OCI-LY1 (cell line): ENCODE measurements at regions not wholly inside any gene's neighbourhood (a gene's known extent, or its start where the extent isn't known, plus 50 kb on each side); places are given as distances from the start of the nearest gene placed in this dataset.

Experiments
- H2AFZ ChIP-seq: fragments of 200-600 bp; sonication (generic), shearing (Covaris generic); 2 replicates; pipeline ENCODE4 v1.6.0; 2014; ENCODE audit warnings: antibody characterized with exemption, mild to moderate bottlenecking, low read length
- H3F3A ChIP-seq: fragments of 200-600 bp; sonication (generic), shearing (Covaris generic); 2 replicates; pipeline ENCODE4 v1.6.0; 2014; ENCODE audit warnings: mild to moderate bottlenecking, antibody characterized with exemption, low read length, moderate library complexity; ENCODE audit not compliant: insufficient read depth
- H3K27ac ChIP-seq: fragments of 200-600 bp; sonication (generic); 2 replicates; pipeline ENCODE4 v1.5.1; 2014; ENCODE audit warnings: low read length, mixed run types, mild to moderate bottlenecking, low read depth; ENCODE audit not compliant: poor library complexity, severe bottlenecking
- H3K27me3 ChIP-seq: fragments of 200-600 bp; sonication (generic); 2 replicates; pipeline ENCODE4 v1.6.0; 2014; ENCODE audit warnings: antibody characterized with exemption, mild to moderate bottlenecking, low read length, moderate library complexity; ENCODE audit not compliant: insufficient read depth
- H3K36me3 ChIP-seq: fragments of 200-600 bp; sonication (generic); 2 replicates; pipeline ENCODE4 v1.6.1; 2014; ENCODE audit warnings: mild to moderate bottlenecking, antibody characterized with exemption, low read length, moderate library complexity, mixed read lengths; ENCODE audit not compliant: insufficient read depth
- H3K4me1 ChIP-seq: fragments of 200-600 bp; sonication (generic); 2 replicates; pipeline ENCODE4 v1.5.1; 2014; ENCODE audit warnings: mild to moderate bottlenecking, low read length, moderate library complexity; ENCODE audit not compliant: insufficient read depth, severe bottlenecking
- H3K4me2 ChIP-seq: fragments of 200-600 bp; sonication (generic), shearing (Covaris generic); 2 replicates; pipeline ENCODE4 v1.6.1; 2014; ENCODE audit warnings: low read length
- H3K4me3 ChIP-seq: fragments of 200-600 bp; sonication (generic); 2 replicates; pipeline ENCODE4 v1.5.1; 2014; ENCODE audit warnings: low read length, low read depth, mild to moderate bottlenecking, mixed read lengths; ENCODE audit not compliant: poor library complexity, severe bottlenecking
- H3K79me2 ChIP-seq: fragments of 200-600 bp; shearing (Covaris generic); 2 replicates; pipeline ENCODE4 v1.6.1; 2016; ENCODE audit warnings: mixed run types, low read length, mixed read lengths; ENCODE audit not compliant: insufficient read depth
- H3K9ac ChIP-seq: fragments of 200-600 bp; sonication (generic), shearing (Covaris generic); 2 replicates; pipeline ENCODE4 v1.6.1; 2014; ENCODE audit warnings: mild to moderate bottlenecking, low read length, mixed read lengths
- H3K9me2 ChIP-seq: fragments of 200-600 bp; sonication (generic), shearing (Covaris generic); 2 replicates; pipeline ENCODE4 v1.6.1; 2014; ENCODE audit warnings: low read depth, mild to moderate bottlenecking, low read length, mixed read lengths
- H3K9me3 ChIP-seq: fragments of 200-600 bp; shearing (Covaris generic); 2 replicates; pipeline ENCODE4 v1.6.1; 2014; ENCODE audit warnings: low read length, mixed read lengths
- H4K20me1 ChIP-seq: fragments of 200-600 bp; sonication (generic), shearing (Covaris generic); 2 replicates; pipeline ENCODE4 v1.6.0; 2016; ENCODE audit warnings: mild to moderate bottlenecking, low read length; ENCODE audit not compliant: insufficient read depth
- CTCF ChIP-seq: fragments of 200-600 bp; sonication (generic), shearing (Covaris generic); IDR thresholded peaks from 2 replicates; pipeline ENCODE4 v1.5.1; 2017; ENCODE audit warnings: mild to moderate bottlenecking, antibody characterized with exemption, low read length, moderate library complexity, mixed read lengths
- EZH2 ChIP-seq: fragments of 200-600 bp; sonication (generic), shearing (Covaris generic); IDR thresholded peaks from 2 replicates; pipeline ENCODE4 v1.8.0; 2017; ENCODE audit warnings: borderline replicate concordance, mixed run types, mild to moderate bottlenecking, antibody characterized with exemption, low read length, moderate library complexity, mixed read lengths

GRCh38 chr2:5834501-5834900 lies 142.3 kb downstream of the SOX11 start:
- H3K4me3 ChIP-seq: no peak overlapping the region
- H3K4me1 ChIP-seq: no peaks in the 10 kb centered on the region
- H2AFZ ChIP-seq: no peak overlapping the region
- no peaks in the 10 kb centered on the region for H3K79me2 ChIP-seq
- H3K27me3 ChIP-seq: no peaks in the 10 kb centered on the region
- TF ChIP-seq EZH2 (no peak), CTCF (no peak)
- H3K9ac ChIP-seq: no peak overlapping the region
- H3K27ac ChIP-seq: no peak overlapping the region
- no peaks in the 10 kb centered on the region for H3K36me3 ChIP-seq
- no peaks in the 10 kb centered on the region for H3K9me2 ChIP-seq
- H4K20me1 ChIP-seq: no peaks in the 10 kb centered on the region
- no peaks in the 10 kb centered on the region for H3K9me3 ChIP-seq
- H3K4me2 ChIP-seq: no peak overlapping the region
- H3F3A ChIP-seq: no peaks in the 10 kb centered on the region

- H3K36me3 ChIP-seq: no peaks in the 10 kb centered on the region
Measured at GRCh38 chr2:5839550-5839949, 147.4 kb downstream of the SOX11 start.

GRCh38 chr2:5841126-5841525 lies 148.9 kb downstream of the SOX11 start:
- Histone ChIP-seq H3K9me3 (no peaks in the 10 kb centered on the region), H3K36me3 (no peaks in the 10 kb centered on the region), H3F3A (no peaks in the 10 kb centered on the region), H3K4me1 (no peaks in the 10 kb centered on the region), H3K27me3 (no peaks in the 10 kb centered on the region; the same call in 1 of the 2 replicates), H2AFZ (no peak overlapping the region), H4K20me1 (no peaks in the 10 kb centered on the region), H3K9me2 (no peaks in the 10 kb centered on the region), H3K27ac (no peak overlapping the region), H3K79me2 (no peaks in the 10 kb centered on the region), H3K9ac (no peak overlapping the region), H3K4me2 (no peak overlapping the region), H3K4me3 (no peak overlapping the region)
- TF ChIP-seq CTCF: no peak
- TF ChIP-seq EZH2: no peak

More at GRCh38 chr2:5839550-5839949, 147.4 kb downstream of the SOX11 start:
- Histone ChIP-seq H3K4me3 (no peak overlapping the region), H3K79me2 (no peaks in the 10 kb centered on the region), H3F3A (no peaks in the 10 kb centered on the region), H3K9me3 (no peaks in the 10 kb centered on the region), H2AFZ (no peak overlapping the region), H3K9ac (no peak overlapping the region), H4K20me1 (no peaks in the 10 kb centered on the region), H3K4me2 (no peak overlapping the region), H3K27ac (no peak overlapping the region), H3K9me2 (no peaks in the 10 kb centered on the region), H3K27me3 (no peaks in the 10 kb centered on the region; the same call in 1 of the 2 replicates), H3K4me1 (no peaks in the 10 kb centered on the region)
- no peak for TF ChIP-seq CTCF
- TF ChIP-seq EZH2: no peak
